IMR-90 (cell line): ENCODE measurements at regions not wholly inside any gene's neighbourhood (a gene's known extent, or its start where the extent isn't known, plus 50 kb on each side); places are given as distances from the start of the nearest gene placed in this dataset.

Source experiments
- ATAC-seq: fragments of 200-7000 bp; cut with Tn5 transposase; 2 replicates; pipeline ENCODE4 v1.9.1; 2020; ENCODE audit warnings: low read depth, mild to moderate bottlenecking, moderate library complexity
- BruUV-seq: library from RNA; stranded (reverse); fragments of 400-500 nt; replicated peaks from 2 replicates; lab custom pipeline; 2021; lab: Mats Ljungman, UMichigan
- CTCF ChIA-PET: fragments of 300-600 bp; formaldehyde crosslinking; extraction: SDS; loops from one replicate; lab custom pipeline; 2021; ENCODE audit warnings: antibody characterized with exemption; lab: Yijun Ruan, JAX
- POLR2A ChIA-PET: fragments of 300-600 bp; sonication (Branson Sonifier 250); formaldehyde crosslinking; loops from one replicate; lab custom pipeline; 2022; ENCODE audit warnings: antibody characterized with exemption; ENCODE audit not compliant: unreplicated experiment; lab: Charles Lee
- DNase-seq: peaks from one replicate; pipeline ENCODE4 v3.0.0; 2013
- H2AFZ ChIP-seq: replicated peaks from 2 replicates; pipeline ENCODE3; 2013; ENCODE audit warnings: low read length, mild to moderate bottlenecking; ENCODE audit not compliant: poor library complexity
- H2AK5ac ChIP-seq: 2 replicates; pipeline ENCODE4 v1.6.1; 2013; ENCODE audit warnings: low read depth, low read length, inconsistent platforms
- H2AK9ac ChIP-seq: replicated peaks from 2 replicates; pipeline ENCODE3; 2013; ENCODE audit warnings: mild to moderate bottlenecking, low read depth, low read length, moderate library complexity; ENCODE audit not compliant: poor library complexity
- H2BK120ac ChIP-seq: 2 replicates; pipeline ENCODE4 v1.6.1; 2013; ENCODE audit warnings: low read depth, low read length, inconsistent platforms
- H2BK15ac ChIP-seq: 3 replicates; pipeline ENCODE4 v1.6.1; 2013; ENCODE audit warnings: low read depth, low read length, inconsistent platforms
- H2BK20ac ChIP-seq: 2 replicates; pipeline ENCODE4 v1.6.1; 2013; ENCODE audit warnings: low read depth, mild to moderate bottlenecking, inconsistent platforms, low read length, moderate library complexity
- H2BK5ac ChIP-seq: 2 replicates; pipeline ENCODE4 v1.6.1; 2013; ENCODE audit warnings: mild to moderate bottlenecking, low read depth, low read length, inconsistent platforms; ENCODE audit not compliant: poor library complexity, severe bottlenecking
- H3K14ac ChIP-seq: replicated peaks from 2 replicates; pipeline ENCODE4 v1.6.1; 2013; ENCODE audit warnings: low read depth, low read length, inconsistent platforms
- H3K18ac ChIP-seq: 2 replicates; pipeline ENCODE4 v1.6.1; 2013; ENCODE audit warnings: low read depth, low read length, control low read depth
- H3K23ac ChIP-seq: 2 replicates; pipeline ENCODE4 v1.6.1; 2013; ENCODE audit warnings: low read depth, low read length, inconsistent platforms
- H3K27ac ChIP-seq: 2 replicates; pipeline ENCODE4 v1.5.1; 2013; ENCODE audit warnings: mild to moderate bottlenecking, control low read depth, low read length; ENCODE audit not compliant: insufficient read depth
- H3K27me3 ChIP-seq: 2 replicates; pipeline ENCODE4 v1.6.1; 2013; ENCODE audit warnings: low read length; ENCODE audit not compliant: control insufficient read depth, insufficient read depth
- H3K36me3 ChIP-seq: 2 replicates; pipeline ENCODE4 v1.6.1; 2013; ENCODE audit warnings: low read length, mixed read lengths; ENCODE audit not compliant: control insufficient read depth, insufficient read depth
- H3K4ac ChIP-seq: 2 replicates; pipeline ENCODE4 v1.6.1; 2013; ENCODE audit warnings: low read depth, low read length, inconsistent platforms
- H3K4me1 ChIP-seq: 2 replicates; pipeline ENCODE4 v1.6.1; 2013; ENCODE audit warnings: low read length, mixed read lengths; ENCODE audit not compliant: control insufficient read depth, insufficient read depth
- H3K4me2 ChIP-seq: 2 replicates; pipeline ENCODE4 v1.6.1; 2013; ENCODE audit warnings: low read depth, mild to moderate bottlenecking, control low read depth, low read length, moderate library complexity
- H3K4me3 ChIP-seq: 2 replicates; pipeline ENCODE4 v1.5.1; 2013; ENCODE audit warnings: low read depth, mild to moderate bottlenecking, control low read depth, low read length, moderate library complexity; ENCODE audit not compliant: insufficient read depth
- H3K56ac ChIP-seq: 2 replicates; pipeline ENCODE4 v1.6.1; 2013; ENCODE audit warnings: low read length, inconsistent platforms; ENCODE audit not compliant: insufficient read depth; ENCODE audit errors: extremely low read depth
- H3K79me1 ChIP-seq, 2 experiments: 2 replicates each; pipeline ENCODE4 v1.6.1; 2013; ENCODE audit warnings: low read length in 2 of 2, inconsistent platforms in 1 of 2, low read depth in 1 of 2
- H3K9ac ChIP-seq: 2 replicates; pipeline ENCODE4 v1.6.1; 2013; ENCODE audit warnings: low read depth, low read length, control low read depth
- H3K9me1 ChIP-seq: 2 replicates; pipeline ENCODE4 v1.6.1; 2013; ENCODE audit warnings: low read length, inconsistent platforms; ENCODE audit not compliant: insufficient read depth
- H3K9me3 ChIP-seq: 2 replicates; pipeline ENCODE4 v1.6.1; 2013; ENCODE audit warnings: low read length; ENCODE audit not compliant: control insufficient read depth, insufficient read depth
- H4K20me1 ChIP-seq: 2 replicates; pipeline ENCODE4 v1.6.1; 2013; ENCODE audit warnings: low read length, inconsistent platforms; ENCODE audit not compliant: insufficient read depth
- H4K5ac ChIP-seq: 2 replicates; pipeline ENCODE4 v1.6.1; 2013; ENCODE audit warnings: mild to moderate bottlenecking, low read depth, low read length, control low read depth
- H4K8ac ChIP-seq, 2 experiments: 2 replicates each; pipeline ENCODE4 v1.6.1; 2013; ENCODE audit warnings: low read depth in 2 of 2, low read length in 2 of 2, control low read depth in 1 of 2, inconsistent platforms in 1 of 2
- H4K91ac ChIP-seq: 2 replicates; pipeline ENCODE4 v1.6.1; 2013; ENCODE audit warnings: low read depth, low read length, inconsistent platforms; ENCODE audit not compliant: insufficient read depth
- BHLHE40 ChIP-seq: fragments of 150-350 bp; IDR thresholded peaks from 2 replicates; pipeline ENCODE4 v1.6.1; 2016; ENCODE audit warnings: mild to moderate bottlenecking, low read depth, low read length
- MAFK ChIP-seq: IDR thresholded peaks from 2 replicates; pipeline ENCODE4 v1.6.1; 2012; ENCODE audit warnings: low read depth, low read length, improper control_type of control experiment
- NFE2L2 ChIP-seq: fragments of 150-350 bp; IDR thresholded peaks from 2 replicates; pipeline ENCODE4 v1.6.1; 2016; ENCODE audit warnings: low read depth, mild to moderate bottlenecking, low read length
- RCOR1 ChIP-seq: IDR thresholded peaks from 2 replicates; pipeline ENCODE4 v1.6.1; 2012; ENCODE audit warnings: mild to moderate bottlenecking, low read length, improper control_type of control experiment; ENCODE audit not compliant: insufficient replicate concordance
- WGBS, 2 experiments: methylation state at CpG; one replicate each; pipeline versions ENCODE4 v1.1.5 to v1.1.7; 2013; ENCODE audit warnings: missing lambda C conversion rate in 2 of 2; ENCODE audit not compliant: insufficient read length in 1 of 2; ENCODE audit errors: extremely low coverage in 2 of 2; 5-methylcytosine and 5-hydroxymethylcytosine counted together
- dilution Hi-C: fragments of 300-500 bp; cut with HindIII; formaldehyde crosslinking; loops from one replicate; pipeline ENCODE4 v1.14.3; 2018; ENCODE audit warnings: low sequenced_read_pairs; ENCODE audit not compliant: unreplicated experiment
- in situ Hi-C: fragments of 300-500 bp; cut with MboI; formaldehyde crosslinking; loops from 3 replicates; pipeline ENCODE4 v1.14.3; 2019; ENCODE audit warnings: low sequenced_read_pairs, inconsistent platforms, mixed read lengths
- intact Hi-C: fragments of 100-400 bp; cut with micrococcal nuclease; formaldehyde crosslinking; loops from 2 replicates; pipeline ENCODE4 v1.10.0; 2022
- TF ChIP-seq, protein P1 (sequence below): fragments of 150-350 bp; IDR thresholded peaks from 2 replicates; pipeline ENCODE4 v1.6.1; 2016; ENCODE audit warnings: low read depth, mild to moderate bottlenecking, low read length, moderate library complexity, borderline replicate concordance

- H3K9me3 ChIP-seq, result no peaks in the 10 kb centered on the region
- no peak overlapping the region for H3K9ac ChIP-seq
- no peak overlapping the region for H3K14ac ChIP-seq
- intact Hi-C loops, result no loop called here
- H2AFZ ChIP-seq, result no peak overlapping the region
- no peak overlapping the region for H3K27ac ChIP-seq
- no peaks in the 10 kb centered on the region for H3K4me1 ChIP-seq
- no peak overlapping the region for H4K8ac ChIP-seq
- TF ChIP-seq, protein P1, sequence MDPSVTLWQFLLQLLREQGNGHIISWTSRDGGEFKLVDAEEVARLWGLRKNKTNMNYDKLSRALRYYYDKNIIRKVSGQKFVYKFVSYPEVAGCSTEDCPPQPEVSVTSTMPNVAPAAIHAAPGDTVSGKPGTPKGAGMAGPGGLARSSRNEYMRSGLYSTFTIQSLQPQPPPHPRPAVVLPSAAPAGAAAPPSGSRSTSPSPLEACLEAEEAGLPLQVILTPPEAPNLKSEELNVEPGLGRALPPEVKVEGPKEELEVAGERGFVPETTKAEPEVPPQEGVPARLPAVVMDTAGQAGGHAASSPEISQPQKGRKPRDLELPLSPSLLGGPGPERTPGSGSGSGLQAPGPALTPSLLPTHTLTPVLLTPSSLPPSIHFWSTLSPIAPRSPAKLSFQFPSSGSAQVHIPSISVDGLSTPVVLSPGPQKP, result no peak
- TF ChIP-seq BHLHE40, result no peak
- no peak for TF ChIP-seq MAFK
- no peak for TF ChIP-seq RCOR1
- no peak for TF ChIP-seq NFE2L2
- in situ Hi-C loops, result no loop called here
- H3K9me1 ChIP-seq, result no peaks in the 10 kb centered on the region
- H2BK15ac ChIP-seq, result no peak overlapping the region
- no peak overlapping the region for H2BK20ac ChIP-seq
- H3K36me3 ChIP-seq, result no peaks in the 10 kb centered on the region
- no peak overlapping the region for H4K5ac ChIP-seq
- H3K27me3 ChIP-seq, result no peaks in the 10 kb centered on the region
- no CpG with 5 or more reads among the region's 3 CpGs for WGBS, 2 experiments
- H3K4me2 ChIP-seq, result no peak overlapping the region
- H3K23ac ChIP-seq, result no peak overlapping the region
- no peak overlapping the region for H2AK9ac ChIP-seq
- no peak overlapping the region for H4K91ac ChIP-seq
- no peak overlapping the region for H3K18ac ChIP-seq
- no peak overlapping the region for H2AK5ac ChIP-seq
- no peaks in the 10 kb centered on the region for H3K79me1 ChIP-seq
- ChIA-PET CTCF (no interaction called here), POLR2A (no interaction called here)
- no peak overlapping the region for H2BK120ac ChIP-seq
- dilution Hi-C loops, result no loop called here
- H3K4me3 ChIP-seq, result no peak overlapping the region
- no peak overlapping the region for H3K4ac ChIP-seq
- no peak overlapping the region for H3K56ac ChIP-seq
- no peaks in the 10 kb centered on the region for H4K20me1 ChIP-seq
- no peak for DNase-seq
- no peak for ATAC-seq
- H2BK5ac ChIP-seq, result no peak overlapping the region
- no TSS peak for BruUV-seq
Observed at GRCh38 chr5:158123595-158123994, 264.6 kb upstream of the CLINT1 start.
